ENCODE measurements at regions not wholly inside any gene's neighbourhood (a gene's known extent, or its start where the extent isn't known, plus 50 kb on each side); places are given as distances from the start of the nearest gene placed in this dataset.

GRCh38 chr10:6659451-6659850 lies 79.4 kb upstream of the PRKCQ start:
- no peak overlapping the region for H3K4me3 ChIP-seq (ENCODE audit: low read length)
- no peak overlapping the region for H3K9ac ChIP-seq (ENCODE audit: low read length)
- H3K27me3 ChIP-seq (ENCODE audit: control insufficient read depth, insufficient read depth, low read length), result no peaks in the 10 kb centered on the region
- H3K36me3 ChIP-seq (ENCODE audit: control insufficient read depth, insufficient read depth, low read length), result no peaks in the 10 kb centered on the region
- no peaks in the 10 kb centered on the region for H3K4me1 ChIP-seq (ENCODE audit: control insufficient read depth, insufficient read depth, low read length)
- no peak overlapping the region for H3K27ac ChIP-seq (ENCODE audit: low read depth, low read length)

- Histone ChIP-seq H3K4me3 (ENCODE audit: low read length) (no peak overlapping the region), H3K9ac (ENCODE audit: low read length) (no peak overlapping the region), H3K36me3 (ENCODE audit: control insufficient read depth, insufficient read depth, low read length) (no peaks in the 10 kb centered on the region), H3K27me3 (ENCODE audit: control insufficient read depth, insufficient read depth, low read length) (no peaks in the 10 kb centered on the region), H3K27ac (ENCODE audit: low read depth, low read length) (no peak overlapping the region), H3K4me1 (ENCODE audit: control insufficient read depth, insufficient read depth, low read length) (no peaks in the 10 kb centered on the region)
Observed at GRCh38 chr10:6657669-6658068, 77.6 kb upstream of the PRKCQ start.

GRCh38 chr10:6657196-6657595 lies 77.1 kb upstream of the PRKCQ start:
- H3K4me3 ChIP-seq (ENCODE audit: low read length), result no peak overlapping the region
- no peaks in the 10 kb centered on the region for H3K27me3 ChIP-seq (ENCODE audit: control insufficient read depth, insufficient read depth, low read length)
- H3K4me1 ChIP-seq (ENCODE audit: control insufficient read depth, insufficient read depth, low read length), result no peaks in the 10 kb centered on the region
- no peak overlapping the region for H3K27ac ChIP-seq (ENCODE audit: low read depth, low read length)
- H3K36me3 ChIP-seq (ENCODE audit: control insufficient read depth, insufficient read depth, low read length), result no peaks in the 10 kb centered on the region
- H3K9ac ChIP-seq (ENCODE audit: low read length), result no peak overlapping the region

GRCh38 chr10:6654571-6654970 lies 74.5 kb upstream of the PRKCQ start:
- H3K9ac ChIP-seq (ENCODE audit: low read length), result no peak overlapping the region

GRCh38 chr10:6650586-6650985 lies 70.5 kb upstream of the PRKCQ start:
- Histone ChIP-seq H3K9ac (ENCODE audit: low read length) (no peak overlapping the region), H3K36me3 (ENCODE audit: control insufficient read depth, insufficient read depth, low read length) (no peaks in the 10 kb centered on the region), H3K27me3 (ENCODE audit: control insufficient read depth, insufficient read depth, low read length) (no peaks in the 10 kb centered on the region), H3K27ac (ENCODE audit: low read depth, low read length) (no peak overlapping the region), H3K4me1 (ENCODE audit: control insufficient read depth, insufficient read depth, low read length) (no peaks in the 10 kb centered on the region), H3K4me3 (ENCODE audit: low read length) (no peak overlapping the region)

More at GRCh38 chr10:6654571-6654970, 74.5 kb upstream of the PRKCQ start:
- Histone ChIP-seq H3K36me3 (ENCODE audit: control insufficient read depth, insufficient read depth, low read length) (no peaks in the 10 kb centered on the region), H3K4me3 (ENCODE audit: low read length) (no peak overlapping the region), H3K27me3 (ENCODE audit: control insufficient read depth, insufficient read depth, low read length) (no peaks in the 10 kb centered on the region), H3K27ac (ENCODE audit: low read depth, low read length) (no peak overlapping the region), H3K4me1 (ENCODE audit: control insufficient read depth, insufficient read depth, low read length) (no peaks in the 10 kb centered on the region)

- Histone ChIP-seq H3K9ac (ENCODE audit: low read length) (no peak overlapping the region), H3K4me1 (ENCODE audit: control insufficient read depth, insufficient read depth, low read length) (no peaks in the 10 kb centered on the region), H3K27ac (ENCODE audit: low read depth, low read length) (no peak overlapping the region), H3K4me3 (ENCODE audit: low read length) (no peak overlapping the region), H3K27me3 (ENCODE audit: control insufficient read depth, insufficient read depth, low read length) (peaks cover 3% of the 10 kb centered on the region), H3K36me3 (ENCODE audit: control insufficient read depth, insufficient read depth, low read length) (no peaks in the 10 kb centered on the region)
Observed at GRCh38 chr10:6649903-6650302, 69.8 kb upstream of the PRKCQ start.

GRCh38 chr10:6648894-6649720 lies 69.0 kb upstream of the PRKCQ start:
- peaks cover 4% of the 10 kb centered on the region for H3K27me3 ChIP-seq (ENCODE audit: control insufficient read depth, insufficient read depth, low read length)
- no peaks in the 10 kb centered on the region for H3K4me1 ChIP-seq (ENCODE audit: control insufficient read depth, insufficient read depth, low read length)
- H3K27ac ChIP-seq (ENCODE audit: low read depth, low read length), result no peak overlapping the region
- H3K4me3 ChIP-seq (ENCODE audit: low read length), result no peak overlapping the region
- no peak overlapping the region for H3K9ac ChIP-seq (ENCODE audit: low read length)
- no peaks in the 10 kb centered on the region for H3K36me3 ChIP-seq (ENCODE audit: control insufficient read depth, insufficient read depth, low read length)

GRCh38 chr10:6647811-6648526 lies 67.9 kb upstream of the PRKCQ start:
- Histone ChIP-seq H3K4me1 (ENCODE audit: control insufficient read depth, insufficient read depth, low read length) (no peaks in the 10 kb centered on the region), H3K36me3 (ENCODE audit: control insufficient read depth, insufficient read depth, low read length) (no peaks in the 10 kb centered on the region), H3K9ac (ENCODE audit: low read length) (no peak overlapping the region), H3K27ac (ENCODE audit: low read depth, low read length) (no peak overlapping the region), H3K4me3 (ENCODE audit: low read length) (no peak overlapping the region), H3K27me3 (ENCODE audit: control insufficient read depth, insufficient read depth, low read length) (peaks cover 4% of the 10 kb centered on the region)

- Histone ChIP-seq H3K4me1 (ENCODE audit: control insufficient read depth, insufficient read depth, low read length) (no peaks in the 10 kb centered on the region), H3K9ac (ENCODE audit: low read length) (no peak overlapping the region), H3K36me3 (ENCODE audit: control insufficient read depth, insufficient read depth, low read length) (no peaks in the 10 kb centered on the region), H3K4me3 (ENCODE audit: low read length) (no peak overlapping the region), H3K27me3 (ENCODE audit: control insufficient read depth, insufficient read depth, low read length) (peaks cover 4% of the 10 kb centered on the region), H3K27ac (ENCODE audit: low read depth, low read length) (no peak overlapping the region)
Observed at GRCh38 chr10:6643962-6644361, 63.9 kb upstream of the PRKCQ start.

GRCh38 chr10:6642876-6643275 lies 62.8 kb upstream of the PRKCQ start:
- Histone ChIP-seq H3K36me3 (ENCODE audit: control insufficient read depth, insufficient read depth, low read length) (no peaks in the 10 kb centered on the region), H3K27ac (ENCODE audit: low read depth, low read length) (no peak overlapping the region), H3K9ac (ENCODE audit: low read length) (no peak overlapping the region), H3K4me3 (ENCODE audit: low read length) (no peak overlapping the region), H3K27me3 (ENCODE audit: control insufficient read depth, insufficient read depth, low read length) (peaks cover 4% of the 10 kb centered on the region), H3K4me1 (ENCODE audit: control insufficient read depth, insufficient read depth, low read length) (no peaks in the 10 kb centered on the region)

- no peak overlapping the region for H3K4me3 ChIP-seq (ENCODE audit: low read length)
- peaks cover 4% of the 10 kb centered on the region for H3K27me3 ChIP-seq (ENCODE audit: control insufficient read depth, insufficient read depth, low read length)
- H3K27ac ChIP-seq (ENCODE audit: low read depth, low read length), result no peak overlapping the region
- H3K4me1 ChIP-seq (ENCODE audit: control insufficient read depth, insufficient read depth, low read length), result no peaks in the 10 kb centered on the region
- H3K9ac ChIP-seq (ENCODE audit: low read length), result no peak overlapping the region
- no peaks in the 10 kb centered on the region for H3K36me3 ChIP-seq (ENCODE audit: control insufficient read depth, insufficient read depth, low read length)
Observed at GRCh38 chr10:6640433-6641040, 60.5 kb upstream of the PRKCQ start.

GRCh38 chr10:6637053-6637452 lies 57.0 kb upstream of the PRKCQ start:
- Histone ChIP-seq H3K27ac (ENCODE audit: low read depth, low read length) (no peak overlapping the region), H3K9ac (ENCODE audit: low read length) (no peak overlapping the region), H3K4me1 (ENCODE audit: control insufficient read depth, insufficient read depth, low read length) (no peaks in the 10 kb centered on the region), H3K27me3 (ENCODE audit: control insufficient read depth, insufficient read depth, low read length) (no peaks in the 10 kb centered on the region), H3K4me3 (ENCODE audit: low read length) (no peak overlapping the region), H3K36me3 (ENCODE audit: control insufficient read depth, insufficient read depth, low read length) (no peaks in the 10 kb centered on the region)

Data from rectal smooth muscle tissue (tissue), 1 donor.